ENCODE measurements at regions not wholly inside any gene's neighbourhood (a gene's known extent, or its start where the extent isn't known, plus 50 kb on each side); places are given as distances from the start of the nearest gene placed in this dataset.

- intact Hi-C loops (cut with micrococcal nuclease; ENCODE audit: unreplicated experiment) (no loop called here), in situ Hi-C loops (cut with HindIII; ENCODE audit: low pct_unique_long_range_greater_than_20kb, low sequenced_read_pairs) (no loop called here)
- Histone ChIP-seq H3K9me3 (ENCODE audit: control insufficient read depth, insufficient read depth, low read depth, low read length) (no peaks in the 10 kb centered on the region), H3K27ac (ENCODE audit: low read length) (no peak overlapping the region), H3K4me1 (ENCODE audit: control insufficient read depth, insufficient read depth, low read length) (no peaks in the 10 kb centered on the region), H3K4me3 (ENCODE audit: low read depth in 2 of 2, low read length in 2 of 2) (no peak overlapping the region), H3K27me3 (ENCODE audit: control insufficient read depth, insufficient read depth, low read length) (no peaks in the 10 kb centered on the region), H3K36me3 (ENCODE audit: control insufficient read depth, insufficient read depth, low read length) (no peaks in the 10 kb centered on the region)
- TF ChIP-seq SIN3A (IDR thresholded peaks at IDR 0.05; ENCODE audit: borderline replicate concordance, insufficient read depth, low read depth, low read length) (no peak), CTCF (IDR thresholded peaks at IDR 0.05) (no peak), REST (IDR thresholded peaks at IDR 0.05; ENCODE audit: insufficient read depth in 1 of 2, low read depth in 2 of 2, low read length in 1 of 2) (no peak), POLR2AphosphoS5 (IDR thresholded peaks at IDR 0.05; ENCODE audit: low read depth, low read length) (no peak), TCF7L2 (IDR thresholded peaks at IDR 0.05; ENCODE audit: low read depth, low read length) (no peak)
- ChIA-PET CTCF (no interaction called here), POLR2A (no interaction called here)
- DNase-seq (ENCODE audit: low read depth, low spot score) (no peak), ATAC-seq (no peak)
- no TSS peak for BruUV-seq (replicated peaks)
Observed at GRCh38 chr4:128364565-128364964, 77.0 kb upstream of the PGRMC2 start.

- Histone ChIP-seq H3K4me1 (ENCODE audit: control insufficient read depth, insufficient read depth, low read length) (no peaks in the 10 kb centered on the region), H3K27me3 (ENCODE audit: control insufficient read depth, insufficient read depth, low read length) (no peaks in the 10 kb centered on the region), H3K36me3 (ENCODE audit: control insufficient read depth, insufficient read depth, low read length) (no peaks in the 10 kb centered on the region), H3K9me3 (ENCODE audit: control insufficient read depth, insufficient read depth, low read depth, low read length) (no peaks in the 10 kb centered on the region), H3K27ac (ENCODE audit: low read length) (no peak overlapping the region), H3K4me3 (ENCODE audit: low read depth in 2 of 2, low read length in 2 of 2) (no peak overlapping the region)
- ChIA-PET CTCF (no interaction called here), POLR2A (no interaction called here)
- no peak for ATAC-seq
- no peak for DNase-seq (ENCODE audit: low read depth, low spot score)
- intact Hi-C loops (cut with micrococcal nuclease; ENCODE audit: unreplicated experiment): no loop called here
- BruUV-seq (replicated peaks): no TSS peak
- no peak for TF ChIP-seq TCF7L2 (IDR thresholded peaks at IDR 0.05; ENCODE audit: low read depth, low read length)
- TF ChIP-seq REST (IDR thresholded peaks at IDR 0.05; ENCODE audit: insufficient read depth in 1 of 2, low read depth in 2 of 2, low read length in 1 of 2): no peak
- no peak for TF ChIP-seq SIN3A (IDR thresholded peaks at IDR 0.05; ENCODE audit: borderline replicate concordance, insufficient read depth, low read depth, low read length)
- TF ChIP-seq POLR2AphosphoS5 (IDR thresholded peaks at IDR 0.05; ENCODE audit: low read depth, low read length): no peak
- TF ChIP-seq CTCF (IDR thresholded peaks at IDR 0.05): no peak
- in situ Hi-C loops (cut with HindIII; ENCODE audit: low pct_unique_long_range_greater_than_20kb, low sequenced_read_pairs): no loop called here
Observed at GRCh38 chr4:128363966-128364365, 76.4 kb upstream of the PGRMC2 start.
